MM.1S (cell line): ENCODE measurements at regions not wholly inside any gene's neighbourhood (a gene's known extent, or its start where the extent isn't known, plus 50 kb on each side); places are given as distances from the start of the nearest gene placed in this dataset.

Experiments used
- DNase-seq: peaks from one replicate; pipeline ENCODE4 v3.0.0-alpha.2; 2015
- H2AFZ ChIP-seq: fragments of 300-600 bp; sonication (generic); 2 replicates; pipeline ENCODE4 v1.6.0; 2016; ENCODE audit warnings: antibody characterized with exemption, low read length
- H3F3A ChIP-seq: fragments of 300-600 bp; sonication (generic); 2 replicates; pipeline ENCODE4 v1.6.1; 2016; ENCODE audit warnings: mild to moderate bottlenecking, antibody characterized with exemption, low read length, moderate library complexity, mixed read lengths; ENCODE audit not compliant: insufficient read depth
- H3K27ac ChIP-seq: fragments of 300-600 bp; sonication (generic); 2 replicates; pipeline ENCODE4 v1.5.1; 2016; ENCODE audit warnings: mild to moderate bottlenecking, low read length
- H3K27me3 ChIP-seq: fragments of 300-600 bp; sonication (generic); replicated peaks from 2 replicates; pipeline ENCODE4 v1.6.0; 2016; ENCODE audit warnings: low read length; ENCODE audit not compliant: insufficient read depth
- H3K36me3 ChIP-seq: fragments of 300-600 bp; sonication (generic); replicated peaks from 2 replicates; pipeline ENCODE4 v1.6.1; 2016; ENCODE audit warnings: mild to moderate bottlenecking, low read length, mixed read lengths; ENCODE audit not compliant: insufficient read depth
- H3K4me1 ChIP-seq: fragments of 300-600 bp; sonication (generic); 2 replicates; pipeline ENCODE4 v1.6.1; 2016; ENCODE audit warnings: low read length, mixed read lengths
- H3K4me2 ChIP-seq: fragments of 300-600 bp; sonication (generic); 2 replicates; pipeline ENCODE4 v1.6.0; 2016; ENCODE audit warnings: low read depth, low read length
- H3K4me3 ChIP-seq: fragments of 300-600 bp; sonication (generic); 2 replicates; pipeline ENCODE4 v1.5.1; 2016; ENCODE audit warnings: low read length, mixed read lengths
- H3K79me2 ChIP-seq: fragments of 300-600 bp; sonication (generic); 2 replicates; pipeline ENCODE4 v1.6.1; 2016; ENCODE audit warnings: mixed run types, low read length, mixed read lengths
- H3K9ac ChIP-seq: fragments of 300-600 bp; sonication (generic); 2 replicates; pipeline ENCODE4 v1.6.1; 2016; ENCODE audit warnings: low read length, mixed read lengths
- H3K9me2 ChIP-seq: fragments of 300-600 bp; sonication (generic); replicated peaks from 2 replicates; pipeline ENCODE4 v1.6.1; 2016; ENCODE audit warnings: mild to moderate bottlenecking, low read length, mixed read lengths; ENCODE audit not compliant: insufficient read depth
- H3K9me3 ChIP-seq: fragments of 300-600 bp; sonication (generic); replicated peaks from 2 replicates; pipeline ENCODE4 v1.6.1; 2016; ENCODE audit warnings: mild to moderate bottlenecking, low read length, mixed read lengths; ENCODE audit not compliant: insufficient read depth
- H4K20me1 ChIP-seq: fragments of 300-600 bp; sonication (generic); 2 replicates; pipeline ENCODE4 v1.6.1; 2016; ENCODE audit warnings: mild to moderate bottlenecking, low read length, moderate library complexity, mixed read lengths; ENCODE audit not compliant: insufficient read depth
- EZH2 ChIP-seq: fragments of 300-600 bp; sonication (generic); optimal IDR thresholded peaks from 2 replicates; pipeline ENCODE3; 2017; ENCODE audit warnings: low read depth, mild to moderate bottlenecking, antibody characterized with exemption, low read length, mixed read lengths
- EZH2phosphoT487 ChIP-seq: fragments of 300-600 bp; sonication (generic); IDR thresholded peaks from 2 replicates; pipeline ENCODE4 v1.6.1; 2018; ENCODE audit warnings: antibody characterized with exemption, low read length
- TF ChIP-seq, protein P1 (sequence below): fragments of 300-600 bp; sonication (generic); IDR thresholded peaks from 2 replicates; pipeline ENCODE4 v1.5.1; 2016; ENCODE audit warnings: antibody characterized with exemption, low read length, mixed read lengths

DNA sequence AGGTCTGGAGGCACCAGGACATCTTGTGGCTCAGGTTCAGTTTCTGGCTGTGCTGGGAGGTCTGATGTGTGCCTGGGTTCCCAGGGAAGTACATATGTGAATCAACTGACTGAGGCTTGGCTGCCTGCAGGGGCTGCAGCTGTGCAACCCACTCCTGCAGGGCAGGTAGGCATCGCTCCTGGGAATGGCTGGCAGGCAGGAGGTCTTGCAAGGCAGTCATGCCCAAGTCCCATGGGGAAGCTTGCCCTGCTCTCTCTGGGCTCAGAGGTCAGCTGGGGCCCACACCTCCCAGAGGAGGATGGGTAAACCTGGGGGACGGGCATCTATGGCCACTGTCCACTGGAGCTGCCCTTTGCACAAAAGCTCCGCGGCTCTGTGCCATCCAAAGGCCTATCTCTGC, 1141.8 kb downstream of the SLITRK1 start:
- Histone ChIP-seq H3K9me2 (no peaks in the 10 kb centered on the region), H3K4me1 (no peaks in the 10 kb centered on the region)

DNA sequence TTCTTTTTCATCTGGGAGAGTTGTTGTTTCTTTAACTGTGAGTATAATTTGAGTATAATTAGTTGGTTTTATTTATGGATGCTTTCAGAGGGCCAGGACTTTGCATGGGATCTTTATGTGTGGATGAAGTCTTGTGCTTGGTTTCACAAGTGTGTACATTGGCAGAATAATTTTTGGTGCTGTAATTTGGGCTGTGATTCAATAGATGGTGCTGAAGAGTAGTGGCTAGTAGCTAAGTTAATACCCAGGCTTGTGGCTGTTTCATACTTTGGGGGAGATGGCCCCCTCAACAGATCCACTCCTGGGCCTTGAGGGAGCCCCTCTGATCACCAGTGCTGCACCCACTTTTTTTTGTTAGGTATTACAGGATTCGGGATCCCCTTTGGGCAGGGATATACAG, 1142.4 kb downstream of the SLITRK1 start:
- Histone ChIP-seq H3K4me1 (no peaks in the 10 kb centered on the region), H3K9ac (no peak overlapping the region), H3K36me3 (no peaks in the 10 kb centered on the region), H3K4me3 (no peak overlapping the region), H3K9me2 (no peaks in the 10 kb centered on the region), H3F3A (no peaks in the 10 kb centered on the region), H4K20me1 (no peaks in the 10 kb centered on the region), H3K9me3 (no peaks in the 10 kb centered on the region), H3K27ac (no peak overlapping the region), H3K4me2 (no peak overlapping the region), H2AFZ (no peak overlapping the region), H3K27me3 (no peaks in the 10 kb centered on the region), H3K79me2 (no peaks in the 10 kb centered on the region)
- DNase-seq = no peak
- TF ChIP-seq, protein P1, sequence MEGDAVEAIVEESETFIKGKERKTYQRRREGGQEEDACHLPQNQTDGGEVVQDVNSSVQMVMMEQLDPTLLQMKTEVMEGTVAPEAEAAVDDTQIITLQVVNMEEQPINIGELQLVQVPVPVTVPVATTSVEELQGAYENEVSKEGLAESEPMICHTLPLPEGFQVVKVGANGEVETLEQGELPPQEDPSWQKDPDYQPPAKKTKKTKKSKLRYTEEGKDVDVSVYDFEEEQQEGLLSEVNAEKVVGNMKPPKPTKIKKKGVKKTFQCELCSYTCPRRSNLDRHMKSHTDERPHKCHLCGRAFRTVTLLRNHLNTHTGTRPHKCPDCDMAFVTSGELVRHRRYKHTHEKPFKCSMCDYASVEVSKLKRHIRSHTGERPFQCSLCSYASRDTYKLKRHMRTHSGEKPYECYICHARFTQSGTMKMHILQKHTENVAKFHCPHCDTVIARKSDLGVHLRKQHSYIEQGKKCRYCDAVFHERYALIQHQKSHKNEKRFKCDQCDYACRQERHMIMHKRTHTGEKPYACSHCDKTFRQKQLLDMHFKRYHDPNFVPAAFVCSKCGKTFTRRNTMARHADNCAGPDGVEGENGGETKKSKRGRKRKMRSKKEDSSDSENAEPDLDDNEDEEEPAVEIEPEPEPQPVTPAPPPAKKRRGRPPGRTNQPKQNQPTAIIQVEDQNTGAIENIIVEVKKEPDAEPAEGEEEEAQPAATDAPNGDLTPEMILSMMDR = peak; percentile 20
- TF ChIP-seq EZH2phosphoT487 = no peak

More for the DNA sequence above, 1141.8 kb downstream of the SLITRK1 start:
- Histone ChIP-seq H2AFZ (no peak overlapping the region), H4K20me1 (no peaks in the 10 kb centered on the region), H3K27me3 (no peaks in the 10 kb centered on the region), H3K9ac (no peak overlapping the region), H3K27ac (no peak overlapping the region), H3K79me2 (no peaks in the 10 kb centered on the region), H3K36me3 (no peaks in the 10 kb centered on the region), H3F3A (no peaks in the 10 kb centered on the region), H3K4me2 (no peak overlapping the region), H3K4me3 (no peak overlapping the region), H3K9me3 (no peaks in the 10 kb centered on the region)
- no peak for TF ChIP-seq EZH2phosphoT487
- TF ChIP-seq, protein P1 = no peak
- no peak for TF ChIP-seq EZH2
- DNase-seq = no peak

DNA sequence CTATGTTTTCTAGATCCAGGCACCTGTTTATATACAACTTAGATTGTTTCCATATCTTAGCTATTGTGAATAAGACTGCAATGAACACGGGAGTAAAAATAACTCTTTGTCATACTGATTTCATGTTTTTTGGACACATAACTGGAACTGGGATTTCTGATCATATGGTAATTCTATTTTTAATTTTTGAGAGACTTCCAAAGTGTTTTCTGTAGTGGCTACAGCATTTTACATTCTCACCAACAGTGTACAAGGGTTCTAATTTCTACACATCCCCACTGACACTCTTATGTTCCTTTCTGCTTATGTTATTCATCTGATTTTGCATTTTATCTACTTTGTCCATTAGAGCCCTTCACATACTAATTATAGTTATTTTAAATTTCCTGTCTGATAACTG, 1152.9 kb downstream of the SLITRK1 start:
- no peaks in the 10 kb centered on the region for H3K4me1 ChIP-seq
- H3K79me2 ChIP-seq = no peaks in the 10 kb centered on the region
- H3F3A ChIP-seq = no peaks in the 10 kb centered on the region
- H3K27me3 ChIP-seq = no peaks in the 10 kb centered on the region
- H3K9me3 ChIP-seq = no peaks in the 10 kb centered on the region
- no peak overlapping the region for H2AFZ ChIP-seq
- no peaks in the 10 kb centered on the region for H3K9me2 ChIP-seq
- H4K20me1 ChIP-seq = no peaks in the 10 kb centered on the region
- no peaks in the 10 kb centered on the region for H3K36me3 ChIP-seq
- DNase-seq = no peak
- no peak overlapping the region for H3K9ac ChIP-seq
- H3K27ac ChIP-seq = no peak overlapping the region
- no peak overlapping the region for H3K4me3 ChIP-seq
- TF ChIP-seq EZH2phosphoT487 = no peak
- TF ChIP-seq, protein P1 = no peak
- no peak for TF ChIP-seq EZH2
- H3K4me2 ChIP-seq = no peak overlapping the region

DNA sequence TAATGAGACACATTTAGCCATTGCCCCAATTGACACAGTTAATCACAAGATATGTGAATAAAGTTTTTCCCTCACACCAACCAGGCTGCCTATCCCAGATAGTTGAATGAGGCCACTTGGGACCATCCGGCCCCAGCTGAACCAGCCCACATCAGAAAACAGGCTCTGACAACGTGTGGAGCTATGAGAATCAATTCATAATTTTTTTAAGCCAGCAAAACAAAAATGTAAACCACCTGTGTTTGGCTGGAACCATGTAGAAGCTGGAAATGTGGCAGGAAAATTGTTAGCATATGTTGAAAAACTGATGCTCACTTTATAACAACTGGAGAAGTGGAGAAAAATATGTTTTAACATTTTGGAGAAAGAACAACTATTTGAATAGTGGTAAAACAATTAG, 1161.3 kb downstream of the SLITRK1 start:
- no peak overlapping the region for H3K4me3 ChIP-seq
- H3K9me2 ChIP-seq = no peaks in the 10 kb centered on the region
- TF ChIP-seq EZH2 (no peak), EZH2phosphoT487 (no peak)
- TF ChIP-seq, protein P1 = no peak
- no peaks in the 10 kb centered on the region for H3K36me3 ChIP-seq
- no peaks in the 10 kb centered on the region for H3F3A ChIP-seq
- H3K79me2 ChIP-seq = no peaks in the 10 kb centered on the region
- H2AFZ ChIP-seq = no peak overlapping the region
- H3K9ac ChIP-seq = no peak overlapping the region
- DNase-seq = no peak
- H3K9me3 ChIP-seq = no peaks in the 10 kb centered on the region
- no peaks in the 10 kb centered on the region for H3K4me1 ChIP-seq
- H4K20me1 ChIP-seq = no peaks in the 10 kb centered on the region
- no peak overlapping the region for H3K4me2 ChIP-seq
- no peak overlapping the region for H3K27ac ChIP-seq
- H3K27me3 ChIP-seq = no peaks in the 10 kb centered on the region
